Osteocyte (in vitro differentiated cells): ENCODE measurements at regions not wholly inside any gene's neighbourhood (a gene's known extent, or its start where the extent isn't known, plus 50 kb on each side); places are given as distances from the start of the nearest gene placed in this dataset.
A peak's percentile ranks its signal among the peaks of the same experiment; 100 is the strongest.

Experiments
- DNase-seq: peaks from one replicate; pipeline ENCODE4 v3.0.0; 2021; ENCODE audit warnings: mixed read lengths; ENCODE audit not compliant: unreplicated experiment; ENCODE audit errors: extremely low spot score
- H3K27ac Mint-ChIP-seq: one replicate; pipeline ENCODE4 v1.8.0; 2021; ENCODE audit warnings: mild to moderate bottlenecking, mixed read lengths; ENCODE audit not compliant: unreplicated experiment
- H3K27me3 Mint-ChIP-seq: one replicate; pipeline ENCODE4 v1.8.0; 2021; ENCODE audit warnings: mixed read lengths; ENCODE audit not compliant: unreplicated experiment
- H3K36me3 Mint-ChIP-seq: one replicate; pipeline ENCODE4 v1.8.0; 2021; ENCODE audit warnings: mixed read lengths; ENCODE audit not compliant: unreplicated experiment
- H3K4me1 Mint-ChIP-seq: one replicate; pipeline ENCODE4 v1.8.0; 2021; ENCODE audit warnings: mixed read lengths; ENCODE audit not compliant: unreplicated experiment
- H3K4me3 Mint-ChIP-seq: one replicate; pipeline ENCODE4 v1.8.0; 2021; ENCODE audit warnings: mild to moderate bottlenecking, moderate library complexity, mixed read lengths; ENCODE audit not compliant: unreplicated experiment
- H3K9me3 Mint-ChIP-seq: one replicate; pipeline ENCODE4 v1.8.0; 2021; ENCODE audit warnings: mixed read lengths; ENCODE audit not compliant: unreplicated experiment
- CTCF ChIP-seq: fragments of 200-600 bp; sonication (generic); IDR thresholded peaks from 2 replicates; pipeline ENCODE4 v1.5.0; 2021; ENCODE audit warnings: antibody characterized with exemption, mild to moderate bottlenecking, moderate library complexity

GRCh38 chr16:31698901-31699300 is 171.2 kb downstream of the AHSP start:
- Mint-ChIP-seq H3K4me3 (no peak overlapping the region), H3K27me3 (peaks cover 18% of the 10 kb centered on the region)
- DNase-seq, result peak; percentile 75

GRCh38 chr16:31699601-31700000 is 171.9 kb downstream of the AHSP start:
- no peak for TF ChIP-seq CTCF
- H3K36me3 Mint-ChIP-seq, result peaks cover 8% of the 10 kb centered on the region

More at GRCh38 chr16:31698901-31699300, 171.2 kb downstream of the AHSP start:
- Mint-ChIP-seq H3K27ac (no peak overlapping the region), H3K4me1 (peaks cover 10% of the 10 kb centered on the region), H3K36me3 (peaks cover 6% of the 10 kb centered on the region), H3K9me3 (no peaks in the 10 kb centered on the region)
- TF ChIP-seq CTCF, result no peak

GRCh38 chr16:31700200-31700529 is 172.5 kb downstream of the AHSP start:
- peaks cover 11% of the 10 kb centered on the region for H3K36me3 Mint-ChIP-seq
- peak overlapping the region; percentile 82 for H3K4me3 Mint-ChIP-seq
- TF ChIP-seq CTCF, result no peak
- H3K9me3 Mint-ChIP-seq, result no peaks in the 10 kb centered on the region
- peak; percentile 87 for DNase-seq
- no peak overlapping the region for H3K27ac Mint-ChIP-seq
- peaks cover 18% of the 10 kb centered on the region for H3K27me3 Mint-ChIP-seq
- peaks cover 10% of the 10 kb centered on the region for H3K4me1 Mint-ChIP-seq

More at GRCh38 chr16:31699601-31700000, 171.9 kb downstream of the AHSP start:
- no peak overlapping the region for H3K4me3 Mint-ChIP-seq
- no peak overlapping the region for H3K27ac Mint-ChIP-seq
- peak; percentile 42 for DNase-seq
- H3K9me3 Mint-ChIP-seq, result no peaks in the 10 kb centered on the region
- peaks cover 10% of the 10 kb centered on the region for H3K4me1 Mint-ChIP-seq
- peaks cover 18% of the 10 kb centered on the region for H3K27me3 Mint-ChIP-seq

GRCh38 chr16:31700530-31701388 is 172.8 kb upstream of the ZNF267 start:
- Mint-ChIP-seq H3K9me3 (no peaks in the 10 kb centered on the region), H3K4me3 (peak overlapping the region; percentile 82), H3K27ac (no peak overlapping the region), H3K36me3 (peaks cover 12% of the 10 kb centered on the region), H3K4me1 (peaks cover 10% of the 10 kb centered on the region), H3K27me3 (peaks cover 18% of the 10 kb centered on the region)
- TF ChIP-seq CTCF, result peak; percentile 32
- peak; percentile 84 for DNase-seq

GRCh38 chr16:31701734-31702133 is 171.9 kb upstream of the ZNF267 start:
- peaks cover 15% of the 10 kb centered on the region for H3K36me3 Mint-ChIP-seq
- H3K27ac Mint-ChIP-seq, result no peak overlapping the region
- peaks cover 18% of the 10 kb centered on the region for H3K27me3 Mint-ChIP-seq
- peak overlapping the region; percentile 82 for H3K4me3 Mint-ChIP-seq
- TF ChIP-seq CTCF, result no peak
- H3K9me3 Mint-ChIP-seq, result no peaks in the 10 kb centered on the region
- DNase-seq, result peak; percentile 46
- H3K4me1 Mint-ChIP-seq, result peaks cover 10% of the 10 kb centered on the region
